Panc1 (cell line): ENCODE measurements at regions not wholly inside any gene's neighbourhood (a gene's known extent, or its start where the extent isn't known, plus 50 kb on each side); places are given as distances from the start of the nearest gene placed in this dataset.

Experiments used
- ATAC-seq: fragments of 200-7000 bp; cut with Tn5 transposase; 2 replicates; pipeline ENCODE4 v1.9.1; 2020; ENCODE audit warnings: mild to moderate bottlenecking, moderate library complexity
- BruUV-seq: library from RNA; stranded (reverse); fragments of 400-500 nt; replicated peaks from 2 replicates; lab custom pipeline; 2021; lab: Mats Ljungman, UMichigan
- CTCF ChIA-PET: fragments of 300-600 bp; sonication (Branson Sonifier 250); formaldehyde crosslinking; loops from one replicate; lab custom pipeline; 2022; ENCODE audit warnings: antibody characterized with exemption; lab: Charles Lee
- POLR2A ChIA-PET: fragments of 300-600 bp; sonication (Branson Sonifier 250); formaldehyde crosslinking; loops from one replicate; lab custom pipeline; 2022; ENCODE audit warnings: antibody characterized with exemption; lab: Charles Lee
- DNase-seq: peaks from one replicate; pipeline ENCODE4 v3.0.0-alpha.2; 2010; ENCODE audit warnings: low read depth, low spot score
- H3K27ac ChIP-seq: 2 replicates; pipeline ENCODE4 v1.5.1; 2011; ENCODE audit warnings: mild to moderate bottlenecking, low read length, inconsistent platforms
- H3K27me3 ChIP-seq: fragments of 200-500 bp; sonication (Bioruptor generic); 2 replicates; pipeline ENCODE4 v1.6.0; 2014; ENCODE audit warnings: low read length, inconsistent platforms; ENCODE audit not compliant: control insufficient read depth, insufficient read depth
- H3K36me3 ChIP-seq: fragments of 200-500 bp; sonication (Bioruptor generic); 2 replicates; pipeline ENCODE4 v1.5.1; 2014; ENCODE audit warnings: inconsistent platforms, mild to moderate bottlenecking, low read length, moderate library complexity; ENCODE audit not compliant: control insufficient read depth, insufficient read depth
- H3K4me1 ChIP-seq: 2 replicates; pipeline ENCODE4 v1.5.1; 2011; ENCODE audit warnings: inconsistent platforms, mild to moderate bottlenecking, low read length, moderate library complexity; ENCODE audit not compliant: control insufficient read depth, insufficient read depth
- H3K4me3 ChIP-seq, 2 experiments: 2 replicates each; pipeline ENCODE4 v1.5.1; 2011 to 2012; ENCODE audit warnings: low read depth in 2 of 2, low read length in 2 of 2, mild to moderate bottlenecking in 2 of 2, inconsistent platforms in 1 of 2, moderate library complexity in 1 of 2
- H3K9me3 ChIP-seq: fragments of 200-500 bp; sonication (Bioruptor generic); 2 replicates; pipeline ENCODE4 v1.5.1; 2014; ENCODE audit warnings: low read depth, mild to moderate bottlenecking, inconsistent platforms, low read length, moderate library complexity; ENCODE audit not compliant: control insufficient read depth, insufficient read depth
- POLR2AphosphoS5 ChIP-seq: IDR thresholded peaks from 2 replicates; pipeline ENCODE4 v1.6.1; 2012; ENCODE audit warnings: mild to moderate bottlenecking, low read depth, low read length, moderate library complexity
- SIN3A ChIP-seq: IDR thresholded peaks from 2 replicates; pipeline ENCODE4 v1.6.1; 2012; ENCODE audit warnings: low read depth, mild to moderate bottlenecking, low read length, moderate library complexity, borderline replicate concordance; ENCODE audit not compliant: insufficient read depth
- TCF7L2 ChIP-seq: IDR thresholded peaks from 2 replicates; pipeline ENCODE4 v1.6.1; 2011; ENCODE audit warnings: mild to moderate bottlenecking, low read depth, low read length, inconsistent platforms
- in situ Hi-C: cut with HindIII; loops from 2 replicates; pipeline ENCODE4 v1.10.0; 2016; ENCODE audit warnings: low sequenced_read_pairs, low pct_unique_long_range_greater_than_20kb
- intact Hi-C: fragments of 100-400 bp; cut with micrococcal nuclease; formaldehyde crosslinking; loops from one replicate; pipeline ENCODE4 v1.10.0; 2022; ENCODE audit not compliant: unreplicated experiment
- TF ChIP-seq, protein P1 (sequence below): fragments of 450-650 bp; IDR thresholded peaks from 2 replicates; pipeline ENCODE4 v1.5.1; 2017; ENCODE audit warnings: mild to moderate bottlenecking
- TF ChIP-seq, protein P2 (sequence below), 2 experiments: IDR thresholded peaks; 2 replicates each; pipeline ENCODE4 v1.6.1; 2011 to 2012; ENCODE audit warnings: low read depth in 2 of 2, control low read depth in 1 of 2, low read length in 1 of 2, mild to moderate bottlenecking in 1 of 2, moderate library complexity in 1 of 2; ENCODE audit not compliant: insufficient read depth in 1 of 2

DNA sequence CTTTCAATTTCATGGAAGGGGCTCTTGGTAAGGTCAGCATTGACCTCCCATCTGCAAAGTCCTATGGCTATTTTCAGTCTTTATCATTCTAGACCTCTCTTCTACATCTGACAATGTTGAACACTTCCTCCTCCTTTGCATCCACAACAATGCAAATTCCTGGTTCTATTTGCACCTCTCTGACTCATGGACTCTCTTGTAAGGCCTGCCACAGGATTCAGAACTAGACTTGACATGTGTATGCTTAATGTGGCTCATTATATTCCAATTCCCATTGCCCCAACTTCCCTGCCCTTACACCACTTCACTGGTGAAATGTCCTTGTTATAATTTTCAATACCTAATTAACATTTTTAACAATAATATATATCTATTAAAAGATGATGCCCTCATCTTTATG lies 314.3 kb upstream of the FGF13 start:
- H3K36me3 ChIP-seq: no peaks in the 10 kb centered on the region
- ChIA-PET CTCF (no interaction called here), POLR2A (no interaction called here)
- BruUV-seq: no TSS peak
- H3K9me3 ChIP-seq: no peaks in the 10 kb centered on the region
- no peak overlapping the region for H3K4me3 ChIP-seq
- in situ Hi-C loops (no loop called here), intact Hi-C loops (no loop called here)
- TF ChIP-seq POLR2AphosphoS5 (no peak), SIN3A (no peak)
- no peak overlapping the region for H3K27ac ChIP-seq
- DNase-seq: no peak
- no peak for ATAC-seq
- H3K4me1 ChIP-seq: no peaks in the 10 kb centered on the region
- H3K27me3 ChIP-seq: no peaks in the 10 kb centered on the region

DNA sequence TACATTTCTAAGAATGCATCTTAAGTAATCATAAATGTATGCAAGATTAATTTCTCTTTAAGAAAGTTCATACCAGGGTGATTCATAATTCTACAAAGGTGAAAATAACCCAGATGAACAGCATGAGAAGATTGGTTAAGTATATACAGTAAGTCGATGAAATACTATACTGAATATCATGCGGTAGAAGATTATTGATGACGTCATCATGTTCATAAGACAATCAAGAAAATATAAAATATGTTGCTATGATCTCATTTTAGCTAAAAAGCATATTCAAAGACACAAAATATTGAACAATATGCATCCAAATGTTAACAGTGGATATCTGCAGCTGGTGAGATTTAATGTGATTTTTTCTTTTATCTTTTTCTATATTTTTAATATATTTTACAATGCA lies 312.0 kb upstream of the FGF13 start:
- Histone ChIP-seq H3K9me3 (no peaks in the 10 kb centered on the region), H3K4me3 (no peak overlapping the region), H3K4me1 (no peaks in the 10 kb centered on the region), H3K27me3 (no peaks in the 10 kb centered on the region), H3K27ac (no peak overlapping the region), H3K36me3 (no peaks in the 10 kb centered on the region)
- intact Hi-C loops (no loop called here), in situ Hi-C loops (no loop called here)
- ChIA-PET POLR2A (interaction anchor here (0.7 kb wide), 1 partner anchor 278 kb away, joined by 3 read pairs; no protein-coding TSS in a partner anchor), CTCF (no interaction called here)
- DNase-seq (no peak), ATAC-seq (no peak)
- TF ChIP-seq, protein P1, sequence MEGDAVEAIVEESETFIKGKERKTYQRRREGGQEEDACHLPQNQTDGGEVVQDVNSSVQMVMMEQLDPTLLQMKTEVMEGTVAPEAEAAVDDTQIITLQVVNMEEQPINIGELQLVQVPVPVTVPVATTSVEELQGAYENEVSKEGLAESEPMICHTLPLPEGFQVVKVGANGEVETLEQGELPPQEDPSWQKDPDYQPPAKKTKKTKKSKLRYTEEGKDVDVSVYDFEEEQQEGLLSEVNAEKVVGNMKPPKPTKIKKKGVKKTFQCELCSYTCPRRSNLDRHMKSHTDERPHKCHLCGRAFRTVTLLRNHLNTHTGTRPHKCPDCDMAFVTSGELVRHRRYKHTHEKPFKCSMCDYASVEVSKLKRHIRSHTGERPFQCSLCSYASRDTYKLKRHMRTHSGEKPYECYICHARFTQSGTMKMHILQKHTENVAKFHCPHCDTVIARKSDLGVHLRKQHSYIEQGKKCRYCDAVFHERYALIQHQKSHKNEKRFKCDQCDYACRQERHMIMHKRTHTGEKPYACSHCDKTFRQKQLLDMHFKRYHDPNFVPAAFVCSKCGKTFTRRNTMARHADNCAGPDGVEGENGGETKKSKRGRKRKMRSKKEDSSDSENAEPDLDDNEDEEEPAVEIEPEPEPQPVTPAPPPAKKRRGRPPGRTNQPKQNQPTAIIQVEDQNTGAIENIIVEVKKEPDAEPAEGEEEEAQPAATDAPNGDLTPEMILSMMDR: no peak
- TF ChIP-seq SIN3A (no peak), TCF7L2 (no peak), POLR2AphosphoS5 (no peak)
- TF ChIP-seq, protein P2, sequence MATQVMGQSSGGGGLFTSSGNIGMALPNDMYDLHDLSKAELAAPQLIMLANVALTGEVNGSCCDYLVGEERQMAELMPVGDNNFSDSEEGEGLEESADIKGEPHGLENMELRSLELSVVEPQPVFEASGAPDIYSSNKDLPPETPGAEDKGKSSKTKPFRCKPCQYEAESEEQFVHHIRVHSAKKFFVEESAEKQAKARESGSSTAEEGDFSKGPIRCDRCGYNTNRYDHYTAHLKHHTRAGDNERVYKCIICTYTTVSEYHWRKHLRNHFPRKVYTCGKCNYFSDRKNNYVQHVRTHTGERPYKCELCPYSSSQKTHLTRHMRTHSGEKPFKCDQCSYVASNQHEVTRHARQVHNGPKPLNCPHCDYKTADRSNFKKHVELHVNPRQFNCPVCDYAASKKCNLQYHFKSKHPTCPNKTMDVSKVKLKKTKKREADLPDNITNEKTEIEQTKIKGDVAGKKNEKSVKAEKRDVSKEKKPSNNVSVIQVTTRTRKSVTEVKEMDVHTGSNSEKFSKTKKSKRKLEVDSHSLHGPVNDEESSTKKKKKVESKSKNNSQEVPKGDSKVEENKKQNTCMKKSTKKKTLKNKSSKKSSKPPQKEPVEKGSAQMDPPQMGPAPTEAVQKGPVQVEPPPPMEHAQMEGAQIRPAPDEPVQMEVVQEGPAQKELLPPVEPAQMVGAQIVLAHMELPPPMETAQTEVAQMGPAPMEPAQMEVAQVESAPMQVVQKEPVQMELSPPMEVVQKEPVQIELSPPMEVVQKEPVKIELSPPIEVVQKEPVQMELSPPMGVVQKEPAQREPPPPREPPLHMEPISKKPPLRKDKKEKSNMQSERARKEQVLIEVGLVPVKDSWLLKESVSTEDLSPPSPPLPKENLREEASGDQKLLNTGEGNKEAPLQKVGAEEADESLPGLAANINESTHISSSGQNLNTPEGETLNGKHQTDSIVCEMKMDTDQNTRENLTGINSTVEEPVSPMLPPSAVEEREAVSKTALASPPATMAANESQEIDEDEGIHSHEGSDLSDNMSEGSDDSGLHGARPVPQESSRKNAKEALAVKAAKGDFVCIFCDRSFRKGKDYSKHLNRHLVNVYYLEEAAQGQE (IDR thresholded peaks at IDR 0.05; ENCODE audit: insufficient read depth in 1 of 2, low read depth in 2 of 2, low read length in 1 of 2): no peak
- BruUV-seq: no TSS peak

DNA sequence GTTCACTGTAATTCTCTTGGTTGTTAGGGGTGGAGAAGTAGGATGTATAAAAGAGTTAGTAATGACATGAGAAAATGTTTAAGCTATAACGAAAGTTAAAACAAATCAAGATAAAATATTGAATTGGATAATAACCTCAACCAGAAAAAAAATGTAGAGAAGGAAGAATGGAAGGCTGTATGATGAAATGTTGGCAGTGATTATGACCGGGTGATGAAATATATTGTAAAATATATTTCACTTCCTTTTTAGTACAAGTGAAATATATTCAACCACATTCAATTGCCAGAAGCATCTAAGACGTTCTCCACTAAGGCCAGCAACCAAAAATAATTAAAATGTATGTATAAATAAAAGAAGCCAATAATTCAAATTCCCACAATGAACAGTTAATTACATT lies 309.3 kb upstream of the FGF13 start:
- BruUV-seq: no TSS peak
- in situ Hi-C loops: no loop called here
- TF ChIP-seq, protein P2 (IDR thresholded peaks at IDR 0.05; ENCODE audit: insufficient read depth in 1 of 2, low read depth in 2 of 2, low read length in 1 of 2): no peak
- TF ChIP-seq SIN3A (no peak), TCF7L2 (no peak)
- CTCF ChIA-PET: no interaction called here
- no peaks in the 10 kb centered on the region for H3K9me3 ChIP-seq
- no peaks in the 10 kb centered on the region for H3K36me3 ChIP-seq
- no peak for ATAC-seq
- no peak for DNase-seq
- no peak overlapping the region for H3K27ac ChIP-seq
- POLR2A ChIA-PET: interaction anchor here (0.6 kb wide), 1 partner anchor 146 kb away, joined by 3 read pairs; no protein-coding TSS in a partner anchor
- intact Hi-C loops: no loop called here
- no peaks in the 10 kb centered on the region for H3K27me3 ChIP-seq
- no peaks in the 10 kb centered on the region for H3K4me1 ChIP-seq
- H3K4me3 ChIP-seq: no peak overlapping the region
